K562 (cell line): ENCODE measurements at regions not wholly inside any gene's neighbourhood (a gene's known extent, or its start where the extent isn't known, plus 50 kb on each side); places are given as distances from the start of the nearest gene placed in this dataset.

Source experiments
- MTA2 ChIP-seq: fragments of 450-650 bp; IDR thresholded peaks from 2 replicates; pipeline ENCODE4 v1.6.1; 2016; ENCODE audit warnings: low read depth
- RBBP5 ChIP-seq: fragments of 200-600 bp; sonication (generic); IDR thresholded peaks from 2 replicates; pipeline ENCODE4 v1.6.1; 2012; ENCODE audit warnings: borderline replicate concordance, mild to moderate bottlenecking, low read length, control low read depth, inconsistent platforms; ENCODE audit not compliant: insufficient read depth, poor library complexity, severe bottlenecking
- ZBTB8A ChIP-seq: fragments of 450-650 bp; IDR thresholded peaks from 2 replicates; pipeline ENCODE4 v1.6.1; 2018; ENCODE audit warnings: mild to moderate bottlenecking, moderate library complexity; ENCODE audit not compliant: partially characterized antibody
- ZFX ChIP-seq: sonication (generic); formaldehyde crosslinking; IDR thresholded peaks from 2 replicates; pipeline ENCODE4 v1.8.0; 2022; ENCODE audit warnings: mild to moderate bottlenecking, missing genetic modification reagents, moderate library complexity

DNA sequence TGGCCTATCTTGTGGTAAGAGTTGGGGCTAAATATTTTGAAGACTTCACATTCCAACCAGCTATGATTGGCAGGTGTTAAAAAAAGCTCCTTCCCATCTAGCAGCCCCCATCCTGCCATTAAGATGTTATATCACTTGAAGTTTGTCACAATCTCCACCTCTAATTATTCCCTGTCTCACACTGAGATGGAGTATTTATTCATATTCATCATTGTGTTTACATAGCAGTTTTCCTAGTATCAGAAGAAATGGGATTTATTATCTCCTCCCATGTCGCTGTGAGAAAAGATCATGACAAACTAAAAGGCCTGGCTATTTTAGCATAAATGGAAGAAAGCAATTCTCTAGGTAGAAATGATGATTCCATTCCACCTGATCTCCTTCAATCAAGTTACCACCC lies 653.6 kb downstream of the GABRG2 start:
- no peak for TF ChIP-seq RBBP5
- no peak for TF ChIP-seq ZBTB8A
- no peak for TF ChIP-seq ZFX
- no peak for TF ChIP-seq MTA2
